ENCODE measurements at regions not wholly inside any gene's neighbourhood (a gene's known extent, or its start where the extent isn't known, plus 50 kb on each side); places are given as distances from the start of the nearest gene placed in this dataset.
A peak's percentile ranks its signal among the peaks of the same experiment; 100 is the strongest.
"Not testable (repeated sequence)": the region's sequence is repeated elsewhere in the genome, so short reads cannot be mapped to it uniquely, and the experiment has no call there.

DNA sequence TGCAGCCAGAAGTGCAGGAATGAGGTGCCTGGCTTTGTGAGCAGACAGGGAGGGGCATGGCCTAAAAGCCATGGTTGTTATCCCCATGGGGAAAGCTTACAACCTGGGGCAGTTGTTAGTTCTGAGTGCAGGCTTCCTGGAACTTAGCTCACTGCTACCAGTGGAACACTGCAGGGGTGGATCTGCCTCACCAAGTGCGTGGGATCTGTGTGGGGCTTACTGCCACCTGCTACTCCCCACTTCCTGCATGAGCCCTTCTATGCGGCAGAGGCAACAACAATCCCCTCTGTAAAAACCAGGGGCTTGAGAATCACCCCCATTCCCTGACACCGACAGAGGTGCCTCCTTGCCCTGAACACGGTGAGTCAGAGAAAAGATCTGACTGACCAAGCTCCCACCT, 174.6 kb downstream of the SPIN4 start:
- DNase-seq, result not testable (repeated sequence)

- not testable (repeated sequence) for DNase-seq
Measured at GRCh38 chrX:63173841-63174718, 177.1 kb downstream of the SPIN4 start.

DNA sequence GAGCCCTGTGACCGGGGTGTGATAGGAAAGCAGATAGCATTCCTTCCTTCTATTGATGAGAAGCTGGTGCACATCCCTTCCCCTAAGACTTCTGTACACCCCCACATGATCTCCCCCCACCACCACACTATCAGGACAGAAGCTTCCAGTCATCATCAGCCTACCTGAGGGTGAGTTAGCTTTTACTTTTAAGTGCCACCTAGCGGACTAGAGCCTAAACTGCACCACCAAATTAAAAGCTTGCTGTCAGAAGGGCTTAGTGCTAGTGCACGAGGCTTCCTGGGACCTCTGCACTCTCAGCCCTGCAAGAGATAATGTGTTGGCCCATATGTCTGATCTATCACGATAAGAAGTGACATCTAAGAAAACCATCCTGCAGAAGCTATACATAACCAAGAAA, 181.7 kb downstream of the SPIN4 start:
- not testable (repeated sequence) for DNase-seq

GRCh38 chrX:63168949-63169348, 182.2 kb downstream of the SPIN4 start:
- DNase-seq, result not testable (repeated sequence)

GRCh38 chrX:63167002-63167401, 184.1 kb downstream of the SPIN4 start:
- DNase-seq, result not testable (repeated sequence)

DNA sequence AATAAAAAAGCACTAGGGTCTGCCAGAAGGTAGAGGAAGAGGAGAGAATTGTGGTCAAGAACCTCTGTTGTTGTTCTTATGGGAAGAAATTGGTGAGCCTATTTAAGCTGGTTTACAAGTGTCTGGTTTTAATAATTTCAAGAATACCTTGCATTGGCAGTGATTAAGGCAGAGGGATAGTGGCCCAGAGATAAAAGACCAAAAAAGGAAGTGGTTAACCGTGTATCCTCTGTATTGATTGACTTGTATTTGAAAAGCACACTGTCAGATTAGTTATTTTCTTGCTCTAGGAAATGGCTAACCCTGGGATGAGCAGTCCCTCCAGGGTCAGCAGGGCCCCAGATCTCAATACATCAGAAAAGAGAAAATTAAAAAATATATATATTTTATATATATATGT, 190.1 kb downstream of the SPIN4 start:
- not testable (repeated sequence) for DNase-seq

- DNase-seq, result not testable (repeated sequence)
Measured at GRCh38 chrX:63160340-63160739, 190.8 kb downstream of the SPIN4 start.

GRCh38 chrX:63145526-63145925, 205.6 kb downstream of the SPIN4 start:
- DNase-seq, result not testable (repeated sequence)

- not testable (repeated sequence) for DNase-seq
Measured at GRCh38 chrX:63142588-63142987, 208.5 kb downstream of the SPIN4 start.

DNA sequence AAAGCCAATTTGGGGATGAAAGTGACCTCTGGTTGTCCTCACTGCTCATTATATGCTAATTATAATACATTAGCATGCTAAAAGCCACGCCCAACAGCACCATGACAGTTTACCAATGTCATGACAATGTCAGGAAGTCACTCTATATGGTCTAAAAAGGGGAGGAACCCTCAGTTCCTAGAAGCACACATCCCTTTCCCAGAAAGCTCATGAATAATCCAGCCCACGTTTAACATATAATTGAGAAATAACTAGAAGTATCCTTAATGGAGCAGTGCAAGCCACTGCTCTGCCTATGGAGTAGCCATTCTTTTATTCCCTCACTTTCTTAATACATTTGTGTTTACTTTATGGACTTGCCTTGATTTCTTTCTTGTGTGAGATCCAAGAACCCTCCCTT, 215.3 kb downstream of the SPIN4 start:
- not testable (repeated sequence) for DNase-seq

DNA sequence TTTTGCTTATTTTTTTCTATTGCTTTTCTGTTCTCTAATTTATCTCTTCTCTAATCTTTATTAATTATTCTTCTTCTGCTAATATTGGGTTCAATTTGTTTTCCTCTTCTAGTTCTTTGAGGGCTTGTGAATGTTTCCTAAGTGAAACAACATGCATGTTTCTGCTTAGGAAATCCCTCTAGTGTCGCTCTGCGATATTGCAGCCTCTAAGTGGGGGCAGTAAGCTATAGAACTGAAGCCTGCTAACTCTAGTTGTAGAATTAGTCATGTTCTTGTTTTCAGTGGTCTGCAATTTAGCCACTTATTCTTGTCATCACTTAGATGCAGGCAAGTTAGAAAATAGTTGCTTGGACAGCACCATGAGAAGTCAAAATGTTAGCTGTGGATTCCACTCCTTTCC, 222.6 kb downstream of the SPIN4 start:
- DNase-seq, result peak; percentile 2

DNA sequence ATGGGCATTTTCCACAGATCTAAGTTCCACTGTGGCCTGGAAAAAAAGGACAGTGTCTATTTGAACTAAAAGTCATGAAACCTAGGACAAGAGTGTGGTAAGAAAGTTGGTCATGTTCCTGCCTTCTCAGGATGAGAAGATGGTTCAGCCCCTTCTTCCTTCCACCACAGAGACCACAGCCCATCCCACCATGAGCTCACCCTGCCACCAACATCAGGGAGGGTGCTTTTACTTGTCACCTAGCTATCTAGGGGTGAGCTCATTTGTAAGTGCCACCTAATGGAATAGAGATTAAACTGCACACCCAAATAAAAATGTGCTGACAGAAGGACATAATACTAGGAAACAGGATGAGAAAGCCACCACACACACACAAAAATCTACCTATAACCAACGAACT, 235.9 kb downstream of the SPIN4 start:
- DNase-seq, result no peak

DNA sequence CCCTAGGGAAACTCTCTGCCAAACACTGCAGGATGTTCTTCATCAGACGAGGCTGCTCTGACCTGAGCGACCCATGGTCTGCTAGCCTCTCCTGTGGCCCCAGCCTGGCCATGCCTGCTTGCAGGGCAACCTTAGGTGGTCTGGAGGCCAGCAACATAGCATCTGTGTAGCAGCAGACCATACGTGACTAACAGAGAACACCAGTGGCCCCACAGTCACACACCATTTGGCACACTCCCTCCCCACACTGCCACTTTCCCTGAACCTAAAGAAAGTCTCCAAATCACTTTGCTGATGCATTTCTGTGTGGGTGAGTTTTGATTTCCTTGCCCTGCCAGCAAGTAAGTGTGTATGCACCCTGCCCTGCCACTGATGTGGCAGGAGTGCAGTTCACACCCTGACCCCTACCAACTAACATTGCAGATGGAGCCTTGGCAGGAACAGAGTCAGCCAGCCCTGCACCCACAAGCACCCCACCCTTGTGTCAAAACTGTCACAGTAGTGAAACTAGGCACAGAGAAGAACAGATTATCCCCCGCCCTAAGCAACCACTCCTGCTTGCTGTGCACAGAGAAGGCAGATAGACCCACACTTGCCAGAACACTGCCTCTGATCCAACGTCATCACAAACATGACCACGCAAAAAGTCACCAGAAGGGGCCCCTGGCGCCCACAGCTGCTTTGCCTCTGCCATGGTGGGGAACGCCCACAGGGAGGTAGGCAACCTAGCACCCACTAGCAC, 249.1 kb downstream of the SPIN4 start:
- DNase-seq, result no peak

DNA sequence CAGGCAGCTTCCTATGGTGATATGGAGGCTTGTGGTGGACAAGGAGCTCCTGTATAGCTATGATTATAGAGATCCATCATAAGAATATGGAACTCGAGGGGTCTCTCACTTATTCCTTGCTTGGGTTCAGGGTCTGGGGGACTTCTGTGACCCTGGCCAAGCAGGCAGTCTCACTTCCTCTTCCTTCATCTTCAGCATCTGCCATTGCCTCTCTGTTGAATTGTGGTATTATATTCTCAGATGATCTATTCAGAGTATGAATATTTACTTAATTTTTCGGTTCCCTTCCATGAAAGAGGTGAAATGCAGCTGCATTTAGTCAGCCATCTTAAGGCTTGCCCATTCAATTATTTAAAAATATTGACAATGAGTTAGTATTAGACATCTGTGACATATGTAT, 292.9 kb downstream of the SPIN4 start:
- DNase-seq, result no peak

DNA sequence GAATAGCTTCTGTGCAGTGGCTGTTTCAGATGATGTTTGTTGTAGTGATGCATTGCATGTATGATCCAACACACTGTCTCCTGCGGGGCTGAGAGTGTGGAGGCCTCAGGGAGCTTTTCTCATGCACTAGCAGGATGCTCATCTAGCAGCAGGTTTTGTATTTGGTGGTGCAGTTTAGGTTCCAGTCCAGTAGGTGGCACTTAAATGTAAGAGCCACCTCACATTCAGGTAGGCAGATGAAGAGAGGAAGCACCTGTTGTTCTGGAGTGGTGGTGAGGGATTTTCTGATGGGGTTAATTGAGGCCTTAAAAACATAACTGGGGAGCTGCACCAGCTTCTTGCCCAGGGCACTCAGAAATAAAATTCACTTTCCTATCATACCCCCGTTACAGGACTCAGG, 300.9 kb downstream of the SPIN4 start:
- no peak for DNase-seq

GRCh38 chrX:63032811-63033210, 318.3 kb downstream of the SPIN4 start:
- no peak for DNase-seq

DNA sequence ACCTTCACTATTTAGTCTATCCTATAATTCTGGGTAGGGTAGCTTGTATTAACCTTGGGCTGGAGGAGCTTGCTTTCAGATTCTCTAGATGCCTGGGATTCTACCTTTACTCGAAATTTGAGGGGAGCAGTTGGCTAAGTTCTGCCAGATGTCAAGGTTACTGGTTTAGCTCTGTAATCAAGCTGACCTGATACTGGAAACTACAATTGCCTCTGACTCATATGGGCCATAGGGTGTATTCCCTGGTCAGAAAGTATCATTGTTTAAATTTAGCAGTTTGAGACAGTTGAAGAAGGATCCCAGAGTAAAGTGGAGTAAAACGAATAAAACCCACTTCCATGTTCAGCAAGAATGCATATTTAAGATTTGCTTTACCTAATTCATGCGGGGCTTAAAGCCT, 337.6 kb downstream of the SPIN4 start:
- DNase-seq, result no peak

DNA sequence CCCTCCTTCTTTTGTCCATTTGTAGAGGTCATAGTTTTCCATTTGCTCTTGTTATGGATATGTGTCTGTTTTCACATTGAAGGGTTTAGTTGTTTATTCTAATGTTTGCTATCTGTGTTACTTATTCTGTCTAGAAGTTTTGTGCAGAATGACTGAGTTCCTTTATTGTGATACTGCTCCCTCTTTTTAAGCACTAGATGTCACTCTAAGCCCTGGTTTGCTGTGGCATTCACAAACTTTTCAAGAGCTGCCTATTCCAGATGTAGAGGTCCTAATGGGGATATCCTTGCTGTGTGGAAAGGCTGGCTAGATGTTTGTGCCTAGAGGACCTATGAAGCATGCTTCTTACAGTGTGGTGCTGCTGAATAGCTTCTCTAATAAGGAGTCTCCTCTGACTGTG, 338.6 kb downstream of the SPIN4 start:
- DNase-seq, result no peak

DNA sequence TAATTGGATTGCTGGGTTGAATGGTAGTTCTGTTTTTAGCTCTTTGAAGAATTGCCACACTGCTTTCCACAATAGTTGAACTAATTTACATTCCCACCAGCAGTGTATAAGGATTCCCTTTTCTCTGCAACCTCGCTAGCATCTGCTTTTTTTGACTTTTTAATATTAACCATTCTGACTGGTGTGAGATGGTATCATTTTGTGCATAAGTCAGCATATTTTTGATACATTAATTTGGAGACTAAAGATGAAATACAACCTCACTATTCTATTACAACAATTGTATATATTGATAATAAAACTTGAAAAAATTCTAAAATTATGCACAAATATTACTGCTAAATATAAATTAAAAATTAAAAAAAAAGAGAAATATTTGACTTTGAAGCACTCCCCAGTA, 350.9 kb downstream of the SPIN4 start:
- DNase-seq, result not testable (repeated sequence)

Data from CD4-positive, alpha-beta T cell treated with Interleukin-17A for 1 hour (primary cell).